ENCODE measurements at regions not wholly inside any gene's neighbourhood (a gene's known extent, or its start where the extent isn't known, plus 50 kb on each side); places are given as distances from the start of the nearest gene placed in this dataset.

DNA sequence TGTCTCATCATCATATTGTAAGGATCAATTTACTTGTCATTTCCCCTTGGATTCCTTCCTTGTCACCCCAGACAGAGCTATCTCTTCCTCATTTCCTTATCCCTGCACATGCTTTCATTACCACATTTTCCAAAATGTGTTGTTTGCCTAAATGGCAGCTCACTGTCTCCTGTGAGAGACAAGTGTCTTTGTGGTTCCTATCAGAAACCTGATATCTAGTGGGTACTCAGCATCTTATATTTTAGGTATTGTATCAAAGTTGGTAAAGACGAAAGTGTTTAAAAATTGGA, 896.0 kb upstream of the PIK3C3 start:
- TF ChIP-seq TAF1 (IDR thresholded peaks at IDR 0.05; ENCODE audit: borderline replicate concordance, low read depth, low read length) (no peak), EP300 (IDR thresholded peaks at IDR 0.05; ENCODE audit: borderline replicate concordance in 1 of 2, control insufficient read depth in 1 of 2, low read depth in 2 of 2, low read length in 2 of 2) (no peak)
- TF ChIP-seq, protein P1, sequence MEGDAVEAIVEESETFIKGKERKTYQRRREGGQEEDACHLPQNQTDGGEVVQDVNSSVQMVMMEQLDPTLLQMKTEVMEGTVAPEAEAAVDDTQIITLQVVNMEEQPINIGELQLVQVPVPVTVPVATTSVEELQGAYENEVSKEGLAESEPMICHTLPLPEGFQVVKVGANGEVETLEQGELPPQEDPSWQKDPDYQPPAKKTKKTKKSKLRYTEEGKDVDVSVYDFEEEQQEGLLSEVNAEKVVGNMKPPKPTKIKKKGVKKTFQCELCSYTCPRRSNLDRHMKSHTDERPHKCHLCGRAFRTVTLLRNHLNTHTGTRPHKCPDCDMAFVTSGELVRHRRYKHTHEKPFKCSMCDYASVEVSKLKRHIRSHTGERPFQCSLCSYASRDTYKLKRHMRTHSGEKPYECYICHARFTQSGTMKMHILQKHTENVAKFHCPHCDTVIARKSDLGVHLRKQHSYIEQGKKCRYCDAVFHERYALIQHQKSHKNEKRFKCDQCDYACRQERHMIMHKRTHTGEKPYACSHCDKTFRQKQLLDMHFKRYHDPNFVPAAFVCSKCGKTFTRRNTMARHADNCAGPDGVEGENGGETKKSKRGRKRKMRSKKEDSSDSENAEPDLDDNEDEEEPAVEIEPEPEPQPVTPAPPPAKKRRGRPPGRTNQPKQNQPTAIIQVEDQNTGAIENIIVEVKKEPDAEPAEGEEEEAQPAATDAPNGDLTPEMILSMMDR (IDR thresholded peaks at IDR 0.05 in 2 of 3, conservative IDR thresholded peaks at IDR 0.05 in 1 of 3; ENCODE audit: control insufficient read depth in 2 of 3, extremely low read depth in 1 of 3, insufficient read depth in 1 of 3, low read depth in 3 of 3, low read length in 3 of 3), result no peak

Data from GM12878 (cell line).